Neural cell (in vitro differentiated cells): ENCODE measurements at regions not wholly inside any gene's neighbourhood (a gene's known extent, or its start where the extent isn't known, plus 50 kb on each side); places are given as distances from the start of the nearest gene placed in this dataset.

Experiments
- H2AFZ ChIP-seq: fragments of 200-600, 300-800 bp; sonication (generic), shearing (Covaris generic); 2 replicates; pipeline ENCODE4 v1.6.0; 2014; ENCODE audit warnings: low read depth, mild to moderate bottlenecking, antibody characterized with exemption, low read length, moderate library complexity
- H3F3A ChIP-seq: fragments of 200-600 bp; shearing (Covaris generic); 2 replicates; pipeline ENCODE4 v1.6.1; 2016; ENCODE audit warnings: mild to moderate bottlenecking, moderate library complexity, mixed read lengths, antibody characterized with exemption, low read length; ENCODE audit not compliant: insufficient read depth, poor library complexity, severe bottlenecking
- H3K27ac ChIP-seq: fragments of 200-600, 300-800 bp; sonication (generic), shearing (Covaris generic); 2 replicates; pipeline ENCODE4 v1.5.1; 2014; ENCODE audit warnings: mild to moderate bottlenecking, low read length, moderate library complexity
- H3K27me3 ChIP-seq: fragments of 300-800, 200-600 bp; sonication (generic), shearing (Covaris generic); 2 replicates; pipeline ENCODE4 v1.6.0; 2014; ENCODE audit warnings: mild to moderate bottlenecking, low read depth, low read length, moderate library complexity; ENCODE audit not compliant: insufficient read depth
- H3K36me3 ChIP-seq: fragments of 300-800, 200-600 bp; sonication (generic), shearing (Covaris generic); 2 replicates; pipeline ENCODE4 v1.5.1; 2014; ENCODE audit warnings: mild to moderate bottlenecking, antibody characterized with exemption, low read length, moderate library complexity; ENCODE audit not compliant: insufficient read depth
- H3K4me2 ChIP-seq: fragments of 300-800, 200-600 bp; sonication (generic), shearing (Covaris generic); 2 replicates; pipeline ENCODE4 v1.6.0; 2014; ENCODE audit warnings: mild to moderate bottlenecking, low read length
- H3K4me3 ChIP-seq: fragments of 300-800, 200-600 bp; sonication (generic), shearing (Covaris generic); 2 replicates; pipeline ENCODE4 v1.5.1; 2014; ENCODE audit warnings: mild to moderate bottlenecking, low read length, moderate library complexity
- H3K79me2 ChIP-seq: fragments of 200-600 bp; shearing (Covaris generic); replicated peaks from 2 replicates; pipeline ENCODE4 v1.6.0; 2014; ENCODE audit warnings: mild to moderate bottlenecking, low read length, moderate library complexity; ENCODE audit not compliant: insufficient read depth
- H3K9ac ChIP-seq: fragments of 300-800, 200-600 bp; sonication (generic), shearing (Covaris generic); 2 replicates; pipeline ENCODE4 v1.6.1; 2016; ENCODE audit warnings: mild to moderate bottlenecking, low read length, mixed read lengths
- H3K9me2 ChIP-seq: fragments of 200-600 bp; shearing (Covaris generic); 2 replicates; pipeline ENCODE4 v1.6.1; 2016; ENCODE audit warnings: mild to moderate bottlenecking, low read length, mixed read lengths; ENCODE audit not compliant: insufficient read depth
- H3K9me3 ChIP-seq: fragments of 200-600, 300-800 bp; sonication (generic), shearing (Covaris generic); 2 replicates; pipeline ENCODE4 v1.6.1; 2016; ENCODE audit warnings: mild to moderate bottlenecking, mixed run types, low read length, moderate library complexity, mixed read lengths
- H4K20me1 ChIP-seq: fragments of 200-600 bp; shearing (Covaris generic); 2 replicates; pipeline ENCODE4 v1.6.1; 2016; ENCODE audit warnings: mild to moderate bottlenecking, mixed run types; ENCODE audit not compliant: insufficient read depth
- EP300 ChIP-seq: fragments of 450-650 bp; conservative IDR thresholded peaks from 2 replicates; pipeline ENCODE4 v1.6.1; 2014; ENCODE audit warnings: antibody characterized with exemption, mild to moderate bottlenecking, moderate library complexity; ENCODE audit not compliant: poor library complexity, severe bottlenecking
- EZH2 ChIP-seq: fragments of 200-600, 300-800 bp; shearing (Covaris generic), sonication (generic); IDR thresholded peaks from 2 replicates; pipeline ENCODE4 v1.6.1; 2014; ENCODE audit warnings: antibody characterized with exemption, low read length, borderline replicate concordance, mild to moderate bottlenecking; ENCODE audit not compliant: insufficient read depth, poor library complexity, severe bottlenecking
- MXI1 ChIP-seq: fragments of 450-650 bp; conservative IDR thresholded peaks from 2 replicates; pipeline ENCODE4 v1.6.1; 2014; ENCODE audit warnings: antibody characterized with exemption, mild to moderate bottlenecking; ENCODE audit not compliant: poor library complexity, severe bottlenecking
- POLR2AphosphoS5 ChIP-seq: IDR thresholded peaks from 2 replicates; pipeline ENCODE4 v1.6.1; 2012
- RAD21 ChIP-seq: fragments of 450-650 bp; conservative IDR thresholded peaks from 2 replicates; pipeline ENCODE4 v1.6.1; 2014; ENCODE audit warnings: antibody characterized with exemption, mild to moderate bottlenecking, moderate library complexity
- SMC3 ChIP-seq: fragments of 450-650 bp; conservative IDR thresholded peaks from 2 replicates; pipeline ENCODE4 v1.6.1; 2014; ENCODE audit warnings: antibody characterized with exemption, mild to moderate bottlenecking, moderate library complexity; ENCODE audit not compliant: poor library complexity
- TAF1 ChIP-seq: IDR thresholded peaks from 2 replicates; pipeline ENCODE4 v1.6.1; 2012; ENCODE audit warnings: low read depth
- TF ChIP-seq, protein P1 (sequence below): fragments of 450-650 bp; IDR thresholded peaks from 2 replicates; pipeline ENCODE4 v1.5.1; 2014; ENCODE audit warnings: antibody characterized with exemption, mild to moderate bottlenecking, moderate library complexity; ENCODE audit not compliant: poor library complexity, severe bottlenecking
- TF ChIP-seq, protein P2 (sequence below): IDR thresholded peaks from 2 replicates; pipeline ENCODE4 v1.6.1; 2012; ENCODE audit warnings: borderline replicate concordance

DNA sequence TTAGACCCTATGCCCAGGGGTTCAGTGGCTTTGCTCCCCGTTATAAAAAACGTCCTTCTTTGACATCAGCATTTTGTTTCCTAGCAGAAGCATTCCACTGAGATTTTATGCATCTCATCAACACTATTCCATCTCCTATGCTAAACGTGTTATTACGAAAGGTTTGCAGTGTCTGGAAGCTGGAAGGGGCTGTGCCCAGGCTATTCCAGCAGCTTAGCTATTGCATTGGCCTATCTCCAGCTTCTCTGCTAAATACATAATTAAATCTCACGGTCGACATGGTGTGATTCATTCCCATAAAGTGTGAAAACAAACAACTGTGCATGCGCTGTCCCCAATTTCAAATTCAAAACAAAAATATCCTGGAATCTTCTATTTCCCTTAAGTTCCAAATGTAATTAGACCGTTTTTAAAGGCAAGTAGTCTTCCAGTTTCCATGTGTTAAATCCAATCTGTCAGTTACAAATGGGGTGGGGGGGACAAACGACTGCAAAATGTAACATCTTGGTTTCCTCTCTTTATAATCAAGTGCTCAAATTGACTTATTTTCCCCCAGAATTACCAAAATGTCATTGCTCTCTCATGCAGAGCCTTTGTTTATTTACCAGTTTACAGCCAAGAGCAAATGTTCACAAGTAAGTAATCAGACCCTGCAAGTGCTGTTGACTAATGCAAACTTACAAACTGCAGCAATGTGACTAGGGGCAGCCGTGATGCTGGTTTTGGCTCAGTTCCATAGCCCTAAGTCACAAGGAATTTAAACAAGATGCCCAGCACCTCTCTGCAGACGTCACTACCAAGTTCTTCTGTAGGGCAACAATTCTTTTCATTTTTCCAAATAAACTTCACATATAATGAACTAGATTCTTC is 212.3 kb upstream of the RORB start:
- Histone ChIP-seq H4K20me1 (no peaks in the 10 kb centered on the region), H3K4me2 (no peak overlapping the region), H3K36me3 (no peaks in the 10 kb centered on the region), H3K79me2 (no peaks in the 10 kb centered on the region), H3K9me3 (no peaks in the 10 kb centered on the region), H3K9ac (no peak overlapping the region), H3K4me3 (no peak overlapping the region), H3K27me3 (no peaks in the 10 kb centered on the region), H3K27ac (no peak overlapping the region), H2AFZ (no peak overlapping the region), H3K9me2 (no peaks in the 10 kb centered on the region), H3F3A (no peaks in the 10 kb centered on the region)
- TF ChIP-seq MXI1 (no peak), POLR2AphosphoS5 (no peak), EZH2 (no peak), TAF1 (no peak), SMC3 (no peak), EP300 (no peak), RAD21 (no peak)
- TF ChIP-seq, protein P1, sequence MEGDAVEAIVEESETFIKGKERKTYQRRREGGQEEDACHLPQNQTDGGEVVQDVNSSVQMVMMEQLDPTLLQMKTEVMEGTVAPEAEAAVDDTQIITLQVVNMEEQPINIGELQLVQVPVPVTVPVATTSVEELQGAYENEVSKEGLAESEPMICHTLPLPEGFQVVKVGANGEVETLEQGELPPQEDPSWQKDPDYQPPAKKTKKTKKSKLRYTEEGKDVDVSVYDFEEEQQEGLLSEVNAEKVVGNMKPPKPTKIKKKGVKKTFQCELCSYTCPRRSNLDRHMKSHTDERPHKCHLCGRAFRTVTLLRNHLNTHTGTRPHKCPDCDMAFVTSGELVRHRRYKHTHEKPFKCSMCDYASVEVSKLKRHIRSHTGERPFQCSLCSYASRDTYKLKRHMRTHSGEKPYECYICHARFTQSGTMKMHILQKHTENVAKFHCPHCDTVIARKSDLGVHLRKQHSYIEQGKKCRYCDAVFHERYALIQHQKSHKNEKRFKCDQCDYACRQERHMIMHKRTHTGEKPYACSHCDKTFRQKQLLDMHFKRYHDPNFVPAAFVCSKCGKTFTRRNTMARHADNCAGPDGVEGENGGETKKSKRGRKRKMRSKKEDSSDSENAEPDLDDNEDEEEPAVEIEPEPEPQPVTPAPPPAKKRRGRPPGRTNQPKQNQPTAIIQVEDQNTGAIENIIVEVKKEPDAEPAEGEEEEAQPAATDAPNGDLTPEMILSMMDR = no peak

DNA sequence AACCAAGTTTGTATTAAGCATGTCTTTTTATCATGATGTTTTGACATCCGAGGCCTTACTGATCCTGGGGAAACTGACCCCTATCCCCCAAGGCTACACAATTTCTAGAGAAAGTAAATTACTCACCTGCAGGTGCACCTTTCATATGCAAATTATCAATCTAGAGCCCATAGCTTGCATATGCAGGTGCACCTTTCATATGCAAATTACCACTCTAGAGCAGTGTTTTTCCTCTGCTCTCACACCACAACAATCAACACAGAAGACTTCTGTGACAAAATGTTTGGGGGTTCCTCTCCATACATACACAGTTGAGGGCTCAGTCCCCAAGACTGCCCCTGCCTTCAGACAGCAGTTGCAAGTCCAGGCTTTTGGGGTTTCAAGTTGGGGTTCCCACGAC is 203.7 kb upstream of the RORB start:
- Histone ChIP-seq H3K9me3 (no peaks in the 10 kb centered on the region), H2AFZ (no peak overlapping the region), H3F3A (no peaks in the 10 kb centered on the region), H3K9me2 (no peaks in the 10 kb centered on the region), H3K27me3 (no peaks in the 10 kb centered on the region), H3K4me3 (no peak overlapping the region), H3K36me3 (no peaks in the 10 kb centered on the region), H3K9ac (no peak overlapping the region), H4K20me1 (no peaks in the 10 kb centered on the region), H3K79me2 (no peaks in the 10 kb centered on the region), H3K4me2 (no peak overlapping the region), H3K27ac (no peak overlapping the region)
- TF ChIP-seq, protein P2, sequence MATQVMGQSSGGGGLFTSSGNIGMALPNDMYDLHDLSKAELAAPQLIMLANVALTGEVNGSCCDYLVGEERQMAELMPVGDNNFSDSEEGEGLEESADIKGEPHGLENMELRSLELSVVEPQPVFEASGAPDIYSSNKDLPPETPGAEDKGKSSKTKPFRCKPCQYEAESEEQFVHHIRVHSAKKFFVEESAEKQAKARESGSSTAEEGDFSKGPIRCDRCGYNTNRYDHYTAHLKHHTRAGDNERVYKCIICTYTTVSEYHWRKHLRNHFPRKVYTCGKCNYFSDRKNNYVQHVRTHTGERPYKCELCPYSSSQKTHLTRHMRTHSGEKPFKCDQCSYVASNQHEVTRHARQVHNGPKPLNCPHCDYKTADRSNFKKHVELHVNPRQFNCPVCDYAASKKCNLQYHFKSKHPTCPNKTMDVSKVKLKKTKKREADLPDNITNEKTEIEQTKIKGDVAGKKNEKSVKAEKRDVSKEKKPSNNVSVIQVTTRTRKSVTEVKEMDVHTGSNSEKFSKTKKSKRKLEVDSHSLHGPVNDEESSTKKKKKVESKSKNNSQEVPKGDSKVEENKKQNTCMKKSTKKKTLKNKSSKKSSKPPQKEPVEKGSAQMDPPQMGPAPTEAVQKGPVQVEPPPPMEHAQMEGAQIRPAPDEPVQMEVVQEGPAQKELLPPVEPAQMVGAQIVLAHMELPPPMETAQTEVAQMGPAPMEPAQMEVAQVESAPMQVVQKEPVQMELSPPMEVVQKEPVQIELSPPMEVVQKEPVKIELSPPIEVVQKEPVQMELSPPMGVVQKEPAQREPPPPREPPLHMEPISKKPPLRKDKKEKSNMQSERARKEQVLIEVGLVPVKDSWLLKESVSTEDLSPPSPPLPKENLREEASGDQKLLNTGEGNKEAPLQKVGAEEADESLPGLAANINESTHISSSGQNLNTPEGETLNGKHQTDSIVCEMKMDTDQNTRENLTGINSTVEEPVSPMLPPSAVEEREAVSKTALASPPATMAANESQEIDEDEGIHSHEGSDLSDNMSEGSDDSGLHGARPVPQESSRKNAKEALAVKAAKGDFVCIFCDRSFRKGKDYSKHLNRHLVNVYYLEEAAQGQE = no peak
- TF ChIP-seq, protein P1 = no peak
- TF ChIP-seq TAF1 (no peak), RAD21 (no peak), EZH2 (no peak), EP300 (no peak)
